ENCODE measurements at regions not wholly inside any gene's neighbourhood (a gene's known extent, or its start where the extent isn't known, plus 50 kb on each side); places are given as distances from the start of the nearest gene placed in this dataset.

GRCh38 chr13:61709258-61709657 is 293.6 kb upstream of the PCDH20 start:
- Histone ChIP-seq H3K4me1 (ENCODE audit: control insufficient read depth in 1 of 2, low read depth in 2 of 2) (no peaks in the 10 kb centered on the region), H3K27me3 (replicated peaks; ENCODE audit: insufficient read depth) (no peaks in the 10 kb centered on the region), H3K36me3 (no peaks in the 10 kb centered on the region), H3K27ac (no peak overlapping the region), H3K9me3 (no peaks in the 10 kb centered on the region), H3K4me3 (no peak overlapping the region)
- ATAC-seq (ENCODE audit: insufficient number of reproducible peaks, low FRiP score, low read depth) (no peak), DNase-seq (ENCODE audit: low spot score) (no peak)
- TF ChIP-seq CTCF (IDR thresholded peaks at IDR 0.05), result no peak

GRCh38 chr13:61706899-61707298 is 291.2 kb upstream of the PCDH20 start:
- H3K27me3 ChIP-seq (replicated peaks; ENCODE audit: insufficient read depth), result no peaks in the 10 kb centered on the region
- DNase-seq (ENCODE audit: low spot score) (no peak), ATAC-seq (ENCODE audit: insufficient number of reproducible peaks, low FRiP score, low read depth) (no peak)
- no peaks in the 10 kb centered on the region for H3K9me3 ChIP-seq
- H3K27ac ChIP-seq, result no peak overlapping the region
- TF ChIP-seq CTCF (IDR thresholded peaks at IDR 0.05), result no peak
- H3K4me1 ChIP-seq (ENCODE audit: control insufficient read depth in 1 of 2, low read depth in 2 of 2), result no peaks in the 10 kb centered on the region
- H3K36me3 ChIP-seq, result no peaks in the 10 kb centered on the region
- no peak overlapping the region for H3K4me3 ChIP-seq

- Histone ChIP-seq H3K36me3 (no peaks in the 10 kb centered on the region), H3K9me3 (no peaks in the 10 kb centered on the region), H3K4me1 (ENCODE audit: control insufficient read depth in 1 of 2, low read depth in 2 of 2) (no peaks in the 10 kb centered on the region), H3K4me3 (no peak overlapping the region), H3K27me3 (replicated peaks; ENCODE audit: insufficient read depth) (no peaks in the 10 kb centered on the region), H3K27ac (no peak overlapping the region)
- no peak for TF ChIP-seq CTCF (IDR thresholded peaks at IDR 0.05)
- ATAC-seq (ENCODE audit: insufficient number of reproducible peaks, low FRiP score, low read depth) (no peak), DNase-seq (ENCODE audit: low spot score) (no peak)
Measured at GRCh38 chr13:61700620-61701019, 285.0 kb upstream of the PCDH20 start.

- Histone ChIP-seq H3K9me3 (no peaks in the 10 kb centered on the region), H3K4me3 (no peak overlapping the region), H3K27ac (no peak overlapping the region), H3K4me1 (ENCODE audit: control insufficient read depth in 1 of 2, low read depth in 2 of 2) (no peaks in the 10 kb centered on the region), H3K36me3 (no peaks in the 10 kb centered on the region), H3K27me3 (replicated peaks; ENCODE audit: insufficient read depth) (no peaks in the 10 kb centered on the region)
- TF ChIP-seq CTCF (IDR thresholded peaks at IDR 0.05), result no peak
- DNase-seq (ENCODE audit: low spot score), result no peak
- no peak for ATAC-seq (ENCODE audit: insufficient number of reproducible peaks, low FRiP score, low read depth)
Measured at GRCh38 chr13:61700181-61700580, 284.5 kb upstream of the PCDH20 start.

- no peak for TF ChIP-seq CTCF (IDR thresholded peaks at IDR 0.05)
- Histone ChIP-seq H3K4me3 (no peak overlapping the region), H3K4me1 (ENCODE audit: control insufficient read depth in 1 of 2, low read depth in 2 of 2) (no peaks in the 10 kb centered on the region), H3K27me3 (replicated peaks; ENCODE audit: insufficient read depth) (no peaks in the 10 kb centered on the region), H3K36me3 (no peaks in the 10 kb centered on the region), H3K27ac (no peak overlapping the region), H3K9me3 (no peaks in the 10 kb centered on the region)
- DNase-seq (ENCODE audit: low spot score) (no peak), ATAC-seq (ENCODE audit: insufficient number of reproducible peaks, low FRiP score, low read depth) (no peak)
Measured at GRCh38 chr13:61696676-61697075, 281.0 kb upstream of the PCDH20 start.
